ENCODE measurements at regions not wholly inside any gene's neighbourhood (a gene's known extent, or its start where the extent isn't known, plus 50 kb on each side); places are given as distances from the start of the nearest gene placed in this dataset.

- TF ChIP-seq POLR2AphosphoS5 (IDR thresholded peaks at IDR 0.05; ENCODE audit: low read depth) (no peak), REST (IDR thresholded peaks at IDR 0.05; ENCODE audit: insufficient replicate concordance, low read depth) (no peak), GABPA (IDR thresholded peaks at IDR 0.05; ENCODE audit: low read depth) (no peak), CTCF (IDR thresholded peaks at IDR 0.05; ENCODE audit: insufficient read depth, low read length) (no peak), SPI1 (IDR thresholded peaks at IDR 0.05; ENCODE audit: borderline replicate concordance, low read depth) (no peak)
- no peak overlapping the region for H3K4me3 ChIP-seq (replicated peaks; ENCODE audit: insufficient read depth, low read length)
- H3K27ac ChIP-seq (replicated peaks) = no peak overlapping the region
- H3K27me3 ChIP-seq (ENCODE audit: insufficient read depth, poor library complexity, severe bottlenecking) = no peaks in the 10 kb centered on the region
- no peak for DNase-seq (ENCODE audit: low read depth in 1 of 2, low spot score in 1 of 2)
Measured at GRCh38 chr10:118926441-118926840, 103.1 kb upstream of the NANOS1 start.

- Histone ChIP-seq H3K4me3 (replicated peaks; ENCODE audit: insufficient read depth, low read length) (no peak overlapping the region), H3K27ac (replicated peaks) (no peak overlapping the region), H3K27me3 (ENCODE audit: insufficient read depth, poor library complexity, severe bottlenecking) (no peaks in the 10 kb centered on the region)
- TF ChIP-seq POLR2AphosphoS5 (IDR thresholded peaks at IDR 0.05; ENCODE audit: low read depth) (no peak), GABPA (IDR thresholded peaks at IDR 0.05; ENCODE audit: low read depth) (no peak), REST (IDR thresholded peaks at IDR 0.05; ENCODE audit: insufficient replicate concordance, low read depth) (no peak), SPI1 (IDR thresholded peaks at IDR 0.05; ENCODE audit: borderline replicate concordance, low read depth) (no peak)
- no peak for DNase-seq (ENCODE audit: low read depth in 1 of 2, low spot score in 1 of 2)
Measured at GRCh38 chr10:118926903-118927302, 102.6 kb upstream of the NANOS1 start.

GRCh38 chr10:118927321-118927720 is 102.2 kb upstream of the NANOS1 start:
- Histone ChIP-seq H3K4me3 (replicated peaks; ENCODE audit: insufficient read depth, low read length) (no peak overlapping the region), H3K27me3 (ENCODE audit: insufficient read depth, poor library complexity, severe bottlenecking) (no peaks in the 10 kb centered on the region), H3K27ac (replicated peaks) (no peak overlapping the region)
- no peak for DNase-seq (ENCODE audit: low read depth in 1 of 2, low spot score in 1 of 2)
- TF ChIP-seq POLR2AphosphoS5 (IDR thresholded peaks at IDR 0.05; ENCODE audit: low read depth) (no peak), GABPA (IDR thresholded peaks at IDR 0.05; ENCODE audit: low read depth) (no peak), CTCF (IDR thresholded peaks at IDR 0.05; ENCODE audit: insufficient read depth, low read length) (no peak), SPI1 (IDR thresholded peaks at IDR 0.05; ENCODE audit: borderline replicate concordance, low read depth) (no peak), REST (IDR thresholded peaks at IDR 0.05; ENCODE audit: insufficient replicate concordance, low read depth) (no peak)
